ENCODE measurements at regions not wholly inside any gene's neighbourhood (a gene's known extent, or its start where the extent isn't known, plus 50 kb on each side); places are given as distances from the start of the nearest gene placed in this dataset.
A peak's percentile ranks its signal among the peaks of the same experiment; 100 is the strongest.
"Not testable (repeated sequence)": the region's sequence is repeated elsewhere in the genome, so short reads cannot be mapped to it uniquely, and the experiment has no call there.

DNA sequence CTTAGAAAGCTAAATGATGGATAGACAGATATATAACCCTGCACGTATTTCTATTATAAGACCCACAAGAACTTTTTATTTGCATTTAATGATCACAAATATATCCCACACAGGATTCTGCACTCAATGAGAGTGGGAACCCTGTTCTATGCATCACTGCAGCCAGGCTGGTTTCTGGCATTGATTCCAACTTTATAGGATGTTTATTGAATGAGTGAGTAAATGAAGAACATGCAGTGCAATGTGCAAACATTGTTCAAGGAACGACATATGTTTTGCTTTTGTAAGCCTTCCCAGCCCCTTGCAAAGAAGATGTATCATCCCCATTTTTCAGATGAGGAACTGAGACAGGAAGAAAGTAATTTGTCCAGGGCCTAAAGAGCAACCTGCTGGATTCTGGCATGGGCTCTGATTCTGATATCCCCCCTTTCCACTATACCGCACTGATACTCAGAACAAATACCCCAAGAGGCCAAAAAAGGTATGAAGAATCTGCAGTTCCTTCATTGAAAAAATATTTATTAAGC lies 246.3 kb downstream of the LACC1 start:
- DNase-seq (ENCODE audit: low spot score) = no peak

DNA sequence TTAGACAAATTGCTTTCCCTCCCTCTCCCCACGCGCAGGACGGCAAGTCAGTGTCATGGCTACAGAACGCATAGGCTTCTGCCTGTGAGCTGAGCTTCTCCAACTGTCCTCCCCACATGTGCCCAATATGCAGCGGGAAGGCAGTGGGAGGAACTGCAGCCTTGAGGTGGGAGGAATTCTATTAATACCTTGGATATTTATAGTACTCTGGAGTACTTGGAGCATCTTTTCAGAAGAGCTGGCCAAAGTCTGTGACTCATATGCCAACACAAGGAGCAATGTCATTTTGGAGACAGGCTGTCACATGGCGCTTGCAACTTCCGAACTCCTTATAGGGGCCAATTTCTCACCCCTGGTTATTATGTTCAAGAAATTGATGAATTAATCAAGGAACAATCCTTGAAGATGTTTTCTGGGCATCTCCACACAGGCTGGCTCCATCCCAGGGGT lies 245.0 kb upstream of the SERP2 start:
- peak; percentile 28 for DNase-seq (ENCODE audit: low spot score)

DNA sequence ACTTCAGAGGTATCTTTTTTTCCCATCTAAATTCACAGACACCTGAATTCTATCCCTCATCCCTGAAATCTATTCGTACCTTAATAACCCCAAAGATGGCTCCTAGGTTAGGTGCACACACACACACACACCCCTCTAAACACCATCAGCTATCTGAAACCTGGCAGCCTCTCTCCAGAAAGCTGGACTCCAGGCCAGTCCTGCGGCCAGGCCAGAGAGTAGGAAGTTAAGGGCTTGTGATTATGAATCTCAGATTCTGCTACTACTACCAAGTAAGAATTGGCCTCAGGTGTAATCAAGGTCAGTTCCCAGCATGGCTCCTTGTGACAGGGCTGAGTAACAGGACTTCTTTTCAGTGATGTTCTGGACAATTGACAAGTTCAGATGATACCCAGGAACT lies 244.2 kb upstream of the SERP2 start:
- DNase-seq (ENCODE audit: low spot score) = no peak

DNA sequence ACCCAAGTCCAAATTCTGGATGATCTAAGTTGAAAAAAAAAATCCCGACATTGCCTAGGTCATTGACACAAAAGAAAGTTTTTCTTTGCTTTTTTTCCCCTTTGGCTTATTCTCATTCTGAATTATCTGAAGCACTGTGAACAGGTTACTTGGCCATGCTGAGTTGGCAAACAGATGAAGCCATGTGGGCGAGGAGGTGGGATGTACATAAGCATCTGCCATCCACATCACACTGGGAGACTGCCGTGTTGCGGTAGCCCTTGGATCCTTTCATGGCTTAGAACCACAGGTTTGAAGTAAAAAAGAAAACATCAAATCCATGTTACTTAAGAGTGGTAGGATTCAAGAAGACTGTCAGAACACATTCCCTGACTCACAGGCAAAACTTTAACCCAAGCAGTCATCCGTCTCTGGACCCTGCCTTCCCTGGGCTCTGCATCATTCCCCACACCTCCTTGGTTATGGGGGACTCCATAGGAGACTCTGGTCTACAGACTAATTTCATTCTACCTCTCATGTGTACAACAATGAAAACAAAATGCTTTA lies 242.5 kb upstream of the SERP2 start:
- no peak for DNase-seq (ENCODE audit: low spot score)

DNA sequence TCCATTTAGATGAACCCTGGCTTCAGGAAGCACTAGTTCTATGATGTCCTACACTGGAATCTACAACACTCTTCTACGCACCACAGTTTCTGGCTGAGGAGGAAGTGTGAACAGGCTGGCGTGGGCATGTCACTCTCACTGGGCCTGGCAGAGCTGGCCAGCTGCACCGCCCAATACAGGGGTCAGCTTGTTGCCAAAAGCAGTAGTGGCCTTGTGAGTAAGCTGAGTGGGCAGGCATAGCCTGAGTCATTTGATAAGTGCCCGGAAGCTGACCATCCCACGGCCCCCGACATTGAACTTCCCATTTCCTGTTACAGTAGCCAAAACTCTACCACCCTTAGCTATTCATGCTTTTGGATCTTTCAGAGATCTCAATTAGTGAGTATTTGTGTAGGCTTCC lies 240.9 kb upstream of the SERP2 start:
- DNase-seq (ENCODE audit: low spot score) = no peak

DNA sequence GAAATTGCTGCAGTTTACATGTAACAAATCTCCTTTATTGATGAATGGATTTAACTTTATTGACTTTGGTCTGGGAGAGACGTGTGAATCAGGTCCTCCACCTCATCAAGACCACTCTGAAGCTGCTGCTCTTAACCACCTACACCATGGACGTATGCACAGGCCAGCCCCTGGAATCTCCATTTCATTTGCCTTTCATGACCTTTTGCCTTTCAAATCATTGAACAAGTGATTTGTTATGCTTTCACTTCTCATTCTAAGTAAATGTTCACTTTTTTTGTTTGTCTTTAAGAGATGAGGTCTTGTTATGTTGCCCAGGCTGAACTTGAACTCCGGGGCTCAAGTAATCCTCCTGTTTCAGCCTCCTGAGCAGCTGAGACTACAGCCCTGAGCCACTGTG lies 240.0 kb upstream of the SERP2 start:
- no peak for DNase-seq (ENCODE audit: low spot score)

DNA sequence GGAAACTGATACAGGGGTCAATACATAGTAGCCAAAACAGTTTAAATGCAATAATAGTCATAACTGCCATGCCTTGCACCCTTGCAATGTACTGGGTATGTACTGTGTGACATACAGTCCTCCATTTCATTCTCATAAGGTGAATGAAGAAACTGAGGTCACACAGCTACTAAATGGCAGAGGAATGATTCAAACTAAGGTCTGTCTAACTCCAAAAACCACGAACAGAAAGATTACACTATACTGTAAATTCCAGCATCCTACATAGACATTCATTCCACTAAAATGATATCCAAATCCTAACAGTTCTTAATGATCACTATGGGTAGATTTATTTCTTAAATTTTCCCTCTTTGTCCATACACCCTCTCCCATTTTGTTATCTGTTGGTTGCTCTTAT lies 238.1 kb upstream of the SERP2 start:
- DNase-seq (ENCODE audit: low spot score) = no peak

DNA sequence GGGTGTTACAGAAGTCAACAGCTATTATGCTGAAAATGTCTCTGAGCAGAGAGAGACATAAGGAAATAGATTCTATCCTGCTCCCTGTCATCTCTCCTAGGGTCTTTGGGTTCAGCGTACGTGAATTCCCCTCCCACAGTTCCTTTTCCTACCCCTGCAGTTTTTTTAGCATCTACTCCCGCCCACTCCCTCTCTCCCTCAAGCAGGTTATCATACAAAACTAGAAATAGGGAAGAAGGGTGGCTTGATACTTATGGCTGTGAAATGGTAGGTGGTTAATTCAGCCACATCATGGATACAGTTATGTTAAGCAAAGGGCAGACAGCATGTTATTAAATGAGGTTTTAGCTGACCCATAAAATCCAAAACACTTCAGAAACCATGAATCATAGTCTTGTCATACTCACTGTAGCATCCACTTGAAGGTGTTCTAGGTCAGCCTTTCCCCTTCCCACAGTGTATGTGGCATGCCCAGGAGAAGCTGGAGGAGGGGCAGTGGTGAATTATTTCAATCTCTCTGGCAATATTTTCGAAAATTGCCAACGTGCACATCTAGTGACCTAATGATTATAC lies 236.8 kb upstream of the SERP2 start:
- DNase-seq (ENCODE audit: low spot score) = no peak

DNA sequence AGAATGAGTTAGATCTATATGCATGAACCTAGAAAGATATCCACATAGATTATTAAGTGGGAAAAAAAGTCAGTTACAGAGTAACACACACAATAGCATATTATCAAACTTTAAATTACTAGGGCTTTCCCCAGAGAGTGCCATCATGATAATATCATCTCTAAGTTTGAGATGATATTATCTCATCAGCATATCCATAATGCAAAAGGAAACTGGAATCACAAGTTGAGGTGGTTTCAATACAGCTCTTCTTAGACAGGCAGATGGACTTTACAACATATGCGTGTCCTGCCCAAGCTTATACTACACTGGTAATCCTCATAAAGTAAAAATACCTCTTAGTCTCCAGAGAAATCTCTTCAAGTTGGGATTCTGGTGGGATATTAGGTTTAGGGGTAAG lies 236.2 kb upstream of the SERP2 start:
- DNase-seq (ENCODE audit: low spot score) = no peak

DNA sequence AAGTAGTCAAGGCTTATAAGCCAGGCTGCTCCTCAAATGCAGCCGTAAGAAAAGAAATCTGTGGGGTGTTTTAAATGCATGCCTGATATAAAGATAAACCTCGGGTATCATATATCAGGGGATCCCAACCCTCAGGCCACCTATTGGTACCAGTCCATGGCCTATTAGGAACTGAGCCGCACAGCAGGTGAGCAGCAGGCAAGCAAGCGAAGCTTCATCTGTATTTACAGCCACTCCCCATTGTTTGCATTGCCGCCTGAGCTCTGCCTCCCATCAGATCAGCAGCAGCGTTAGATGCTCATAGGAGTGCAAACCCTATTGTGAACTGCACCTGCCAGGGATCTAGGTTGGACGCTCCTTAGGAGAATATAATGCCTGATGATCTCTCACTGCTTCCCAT lies 233.5 kb upstream of the SERP2 start:
- no peak for DNase-seq (ENCODE audit: low spot score)

DNA sequence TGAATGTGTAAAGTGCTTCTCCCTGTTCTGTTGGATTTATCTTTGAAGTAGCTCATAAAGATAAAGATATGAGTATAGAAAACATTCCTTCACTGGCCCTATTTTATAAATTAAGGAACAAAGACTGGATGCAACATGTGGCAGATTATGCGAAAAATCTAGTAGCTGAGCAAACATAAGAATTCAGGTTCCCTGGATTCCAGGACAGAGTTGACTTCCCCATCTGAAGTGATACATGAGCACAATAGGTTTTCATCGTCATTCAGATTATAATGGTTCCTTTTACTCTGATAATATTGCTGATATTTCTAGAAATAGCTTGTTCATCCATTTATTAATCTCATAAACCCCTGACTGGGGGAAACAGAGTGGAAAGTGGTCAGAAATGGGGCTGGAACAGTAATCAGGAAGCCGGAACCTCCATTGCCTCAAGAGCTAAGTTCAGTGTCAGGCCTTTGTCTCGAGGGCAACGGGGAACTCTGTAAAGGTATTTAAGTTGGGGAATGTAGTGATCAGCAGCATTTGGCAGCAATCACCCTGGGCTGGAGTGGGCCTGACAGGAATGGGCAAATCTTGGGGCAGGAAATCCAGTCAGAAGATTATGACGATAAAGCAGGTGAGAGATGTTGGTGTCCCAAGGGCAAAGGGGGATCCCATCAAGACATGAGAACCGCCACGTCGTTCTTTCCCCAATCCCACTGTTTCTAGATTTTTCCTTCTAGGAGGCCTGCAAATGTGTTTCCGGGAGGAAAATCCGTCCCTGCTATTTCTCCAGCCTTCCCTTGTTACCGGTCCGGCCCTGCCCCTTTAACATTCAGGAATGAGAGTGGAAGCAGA lies 232.5 kb upstream of the SERP2 start:
- no peak for DNase-seq (ENCODE audit: low spot score)

DNA sequence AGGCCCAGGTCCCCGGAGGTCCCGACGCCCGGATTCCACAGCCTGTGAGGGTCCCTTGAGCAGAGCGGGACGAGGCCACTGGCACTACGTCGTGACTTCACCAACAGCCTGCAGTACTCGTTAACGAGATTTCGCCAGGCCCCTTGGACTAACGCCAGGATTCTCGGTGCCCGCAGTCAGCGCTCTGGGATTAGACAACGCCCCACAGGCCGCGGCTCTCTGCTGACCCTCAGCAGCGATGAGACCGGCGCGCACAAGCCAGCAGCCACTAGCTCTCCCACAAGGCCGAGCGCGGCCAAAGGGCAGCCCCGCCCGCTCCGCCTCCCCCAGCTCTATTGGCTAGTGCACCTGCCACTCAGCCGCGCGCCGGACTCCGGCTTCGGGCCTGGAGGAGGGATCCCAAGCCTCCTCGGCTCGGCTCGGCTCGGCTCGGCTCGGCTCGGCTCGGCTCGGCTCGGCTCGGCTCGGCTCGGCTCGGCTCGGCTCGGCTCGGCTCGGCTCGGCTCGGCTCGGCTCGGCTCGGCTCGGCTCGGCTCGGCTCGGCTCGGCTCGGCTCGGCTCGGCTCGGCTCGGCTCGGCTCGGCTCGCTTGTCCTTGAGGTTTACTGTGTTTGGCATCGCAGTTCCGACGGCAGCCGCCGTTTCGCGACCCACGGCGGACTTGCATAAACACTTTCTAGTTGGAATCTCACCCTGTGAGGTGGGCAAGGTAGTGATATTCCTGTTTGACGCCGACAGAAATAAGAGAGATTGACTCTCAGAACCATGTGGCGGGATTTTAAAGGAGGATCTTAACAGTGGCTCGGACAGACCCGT lies 231.7 kb upstream of the SERP2 start:
- peak; percentile 99 for DNase-seq (ENCODE audit: low spot score)

DNA sequence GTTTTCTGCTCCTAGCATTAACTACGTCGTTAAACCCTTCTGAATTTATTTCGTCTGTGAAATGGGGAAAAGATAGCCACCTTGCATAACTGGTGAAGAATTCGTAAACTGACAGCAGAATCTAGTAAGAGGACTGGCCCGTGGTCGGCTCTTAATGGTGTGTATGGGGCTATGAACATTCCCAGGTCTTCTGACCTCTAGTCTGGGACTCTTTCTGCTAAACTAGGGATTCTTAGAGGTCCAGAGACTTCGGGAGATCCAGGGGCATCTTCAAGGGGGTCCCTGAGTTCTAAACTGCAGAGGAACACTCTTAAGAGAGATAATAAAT lies 231.1 kb upstream of the SERP2 start:
- no peak for DNase-seq (ENCODE audit: low spot score)

DNA sequence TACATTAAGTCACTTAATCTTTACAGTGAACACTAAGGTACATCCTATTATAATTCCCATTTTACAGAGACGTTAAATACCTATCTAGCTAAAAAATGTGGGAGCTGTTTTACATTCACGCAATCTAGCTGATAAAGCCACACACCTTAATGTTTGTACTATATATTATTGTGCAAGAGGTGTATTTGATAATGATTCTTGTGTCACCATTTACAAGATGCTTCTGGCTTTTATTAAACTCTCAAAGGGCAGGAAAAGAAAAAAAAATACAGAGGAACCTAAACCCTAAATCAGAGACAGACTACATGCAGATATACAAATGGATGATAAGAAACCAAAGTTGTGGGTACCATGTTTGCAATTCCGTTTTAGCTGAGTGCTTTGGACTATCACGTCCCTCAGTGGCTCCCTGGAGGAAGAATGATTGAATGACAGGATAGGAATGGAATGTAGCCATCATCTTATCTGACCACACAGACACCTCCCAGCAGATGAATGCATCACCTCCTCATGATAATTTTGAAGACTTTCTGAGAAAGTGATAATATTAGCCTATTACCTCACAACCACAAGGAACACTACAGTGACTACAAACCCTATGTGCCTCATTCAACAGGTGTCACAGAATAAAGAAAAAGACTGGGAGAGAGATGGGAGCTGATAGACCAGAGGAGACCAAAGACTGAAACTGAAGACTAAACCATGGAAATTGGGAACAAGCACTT lies 230.5 kb upstream of the SERP2 start:
- no peak for DNase-seq (ENCODE audit: low spot score)

DNA sequence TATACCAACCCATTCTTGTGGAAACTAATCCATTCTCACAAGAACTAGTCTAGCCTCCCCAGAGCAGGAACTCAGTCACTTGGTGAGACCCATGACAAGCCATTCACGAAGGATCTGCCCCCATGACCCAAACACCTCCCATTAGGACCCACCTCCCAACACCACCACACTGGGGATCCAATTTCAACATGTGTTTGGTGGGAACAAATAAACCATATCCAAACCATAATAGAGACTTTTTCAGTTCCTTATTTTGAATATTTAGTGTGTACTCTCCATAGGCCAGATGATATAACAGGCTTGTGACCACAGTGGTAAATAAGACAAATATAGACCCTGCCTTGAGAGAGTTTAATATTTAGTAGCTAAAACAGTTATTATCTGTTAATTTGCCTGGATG lies 227.5 kb upstream of the SERP2 start:
- no peak for DNase-seq (ENCODE audit: low spot score)

DNA sequence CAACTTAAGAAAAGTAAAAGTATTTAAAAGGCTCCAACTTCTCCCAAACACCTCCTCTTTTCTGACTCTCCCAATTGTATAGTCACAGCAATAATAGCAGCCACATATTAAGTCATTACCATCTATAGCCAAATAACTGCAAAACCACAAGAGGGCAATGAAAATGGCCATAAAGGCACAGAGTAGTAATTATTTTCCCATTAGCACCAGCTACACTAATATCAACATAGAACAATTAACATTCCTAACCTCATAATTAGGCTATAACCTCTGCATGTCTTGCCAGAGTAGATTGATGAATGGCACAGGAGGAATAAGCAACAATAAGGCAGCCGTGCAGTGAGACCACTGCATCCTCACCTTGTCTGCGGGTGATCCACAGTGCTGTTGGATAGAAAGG lies 226.4 kb upstream of the SERP2 start:
- no peak for DNase-seq (ENCODE audit: low spot score)

DNA sequence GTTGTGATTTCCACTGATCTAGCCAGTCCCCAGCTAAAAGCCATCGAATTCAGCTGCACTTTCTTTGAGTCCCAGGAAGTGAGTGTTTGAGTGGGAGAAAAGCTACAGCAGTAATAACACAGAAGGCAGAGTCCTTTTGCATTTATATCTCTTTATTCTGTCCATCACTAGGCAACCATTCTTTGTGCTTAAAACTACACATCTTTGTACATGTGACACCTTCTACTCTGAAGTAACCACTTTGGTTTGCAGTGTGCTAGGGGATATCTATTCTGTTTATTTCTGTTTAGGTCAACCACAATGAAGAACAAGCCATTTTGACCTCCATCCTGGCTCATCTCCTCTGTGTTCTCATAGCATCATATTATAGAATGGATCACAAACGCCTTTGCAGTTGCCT lies 226.0 kb upstream of the SERP2 start:
- no peak for DNase-seq (ENCODE audit: low spot score)

DNA sequence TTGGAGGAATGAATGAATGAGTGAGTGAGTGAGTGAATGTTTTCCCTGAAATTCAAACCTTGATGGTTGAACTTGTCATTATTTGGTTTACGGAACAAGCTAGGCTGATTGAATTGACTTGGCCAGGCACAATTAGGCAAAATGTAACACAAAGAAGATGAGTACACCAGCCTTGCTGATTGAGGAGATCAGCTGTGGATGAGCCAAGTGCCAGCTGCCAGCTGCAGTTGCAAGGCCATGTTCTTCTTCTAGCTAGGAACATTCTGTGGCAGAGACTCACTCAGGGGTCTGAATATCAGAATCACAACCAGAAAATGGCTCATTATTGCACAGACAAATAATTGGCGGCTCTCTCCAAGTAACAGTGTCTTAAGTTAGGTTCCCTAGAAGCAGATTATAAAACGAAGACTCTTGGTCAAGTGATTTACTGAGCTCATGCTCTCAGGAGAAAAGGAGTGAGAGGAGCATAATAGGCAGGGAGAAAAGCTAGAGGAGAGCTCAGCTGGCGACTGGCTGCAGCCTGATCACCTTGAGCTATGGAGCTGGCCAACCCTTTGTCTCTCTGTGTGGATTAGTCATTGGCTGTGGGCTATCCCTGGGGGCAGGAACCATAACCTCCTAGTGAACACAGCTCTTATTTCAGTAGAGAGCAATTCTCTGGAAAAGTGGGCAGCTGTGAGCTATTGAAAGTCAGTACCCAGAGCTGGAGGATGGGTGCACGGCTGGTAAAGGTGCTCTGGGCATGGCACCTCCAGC lies 225.3 kb upstream of the SERP2 start:
- DNase-seq (ENCODE audit: low spot score) = no peak

DNA sequence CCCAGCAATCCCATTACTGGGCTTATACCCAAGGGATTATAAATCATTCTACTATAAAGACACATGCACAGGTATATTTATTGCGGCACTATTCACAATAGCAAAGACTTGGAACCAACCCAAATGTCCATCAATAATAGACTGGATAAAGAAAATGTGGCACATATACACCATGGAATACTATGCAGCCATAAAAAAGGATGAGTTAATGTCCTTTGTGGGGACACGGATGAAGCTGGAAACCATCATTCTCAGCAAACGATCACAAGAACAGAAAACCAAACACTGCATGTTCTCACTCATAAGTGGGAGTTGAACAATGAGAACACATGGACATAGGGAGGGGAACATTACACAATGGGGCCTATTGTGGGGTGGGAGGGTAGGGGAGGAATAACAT lies 224.4 kb upstream of the SERP2 start:
- not testable (repeated sequence) for DNase-seq (ENCODE audit: low spot score)

DNA sequence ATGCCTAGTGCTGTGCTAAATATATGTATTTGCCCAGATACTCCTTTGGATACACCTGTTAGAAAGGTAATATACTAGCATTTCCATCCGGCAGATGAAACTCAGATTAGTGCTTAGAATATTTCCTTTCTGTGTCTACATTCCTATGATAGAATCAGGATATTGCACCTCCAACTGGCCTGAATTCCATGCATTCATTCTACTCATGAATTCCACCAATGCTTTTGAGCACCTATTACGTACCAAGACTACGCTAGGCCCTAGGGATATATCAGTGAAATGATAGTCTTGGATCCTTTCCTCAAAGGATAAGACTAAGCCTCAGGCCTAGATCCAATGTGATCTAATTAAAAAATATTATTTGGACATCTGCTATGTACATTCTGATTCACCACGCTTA lies 223.8 kb upstream of the SERP2 start:
- DNase-seq (ENCODE audit: low spot score) = no peak

DNA sequence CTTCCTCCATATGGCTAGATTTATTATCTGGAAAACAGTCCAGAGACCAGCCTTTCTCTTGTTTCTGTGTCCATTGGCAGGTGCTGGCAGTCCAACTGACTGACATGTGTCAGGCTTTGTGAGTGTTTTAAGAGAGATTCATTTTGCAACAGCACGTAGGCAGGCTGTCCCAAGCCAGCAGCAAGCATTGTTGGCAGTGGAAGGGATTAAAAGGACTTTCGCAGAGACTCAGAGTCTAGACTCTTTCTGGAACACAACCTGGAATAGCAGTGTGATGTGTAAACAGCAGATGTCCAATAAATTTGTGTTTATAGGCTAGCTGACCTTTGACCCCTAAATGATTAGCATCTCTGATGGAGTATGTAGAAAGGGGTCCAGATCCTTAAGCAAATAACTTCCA lies 222.2 kb upstream of the SERP2 start:
- DNase-seq (ENCODE audit: low spot score) = no peak
